H9 (cell line): ENCODE measurements at regions not wholly inside any gene's neighbourhood (a gene's known extent, or its start where the extent isn't known, plus 50 kb on each side); places are given as distances from the start of the nearest gene placed in this dataset.

ENCODE experiments used
- DNase-seq: peaks from one replicate; pipeline ENCODE4 v3.0.0-alpha.2; 2017
- H2AFZ ChIP-seq: one replicate; pipeline ENCODE4 v1.6.1; 2013; ENCODE audit warnings: mild to moderate bottlenecking, low read length, control low read depth, moderate library complexity
- H2AK5ac ChIP-seq: 2 replicates; pipeline ENCODE4 v1.6.1; 2013; ENCODE audit warnings: low read length, control low read depth, mixed read lengths; ENCODE audit not compliant: insufficient read length
- H2BK120ac ChIP-seq: one replicate; pipeline ENCODE4 v1.6.1; 2013; ENCODE audit warnings: low read depth, mild to moderate bottlenecking, low read length, control low read depth, inconsistent platforms; ENCODE audit not compliant: poor library complexity, severe bottlenecking
- H2BK12ac ChIP-seq: 2 replicates; pipeline ENCODE4 v1.6.1; 2013; ENCODE audit warnings: low read length, control low read depth, mixed read lengths, low read depth; ENCODE audit not compliant: insufficient read length
- H2BK15ac ChIP-seq: 2 replicates; pipeline ENCODE4 v1.6.1; 2013; ENCODE audit warnings: low read depth, low read length, control low read depth
- H2BK20ac ChIP-seq: one replicate; pipeline ENCODE4 v1.6.1; 2013; ENCODE audit warnings: low read depth, mild to moderate bottlenecking, low read length, control low read depth, inconsistent platforms; ENCODE audit not compliant: poor library complexity, severe bottlenecking
- H2BK5ac ChIP-seq: 2 replicates; pipeline ENCODE4 v1.6.1; 2013; ENCODE audit warnings: low read length, control low read depth, mixed read lengths; ENCODE audit not compliant: insufficient read length
- H3K14ac ChIP-seq: 2 replicates; pipeline ENCODE4 v1.6.1; 2013; ENCODE audit warnings: low read length, control low read depth; ENCODE audit not compliant: insufficient read depth
- H3K18ac ChIP-seq: 2 replicates; pipeline ENCODE4 v1.6.1; 2013; ENCODE audit warnings: low read depth, mild to moderate bottlenecking, mixed read lengths, low read length, control low read depth; ENCODE audit not compliant: insufficient read length
- H3K23ac ChIP-seq: 2 replicates; pipeline ENCODE4 v1.6.1; 2013; ENCODE audit warnings: low read length, control low read depth, mixed read lengths, low read depth; ENCODE audit not compliant: insufficient read length
- H3K23me2 ChIP-seq: 2 replicates; pipeline ENCODE4 v1.6.1; 2013; ENCODE audit warnings: low read depth, mild to moderate bottlenecking, mixed read lengths, low read length, control low read depth; ENCODE audit not compliant: insufficient read length, poor library complexity, severe bottlenecking
- H3K27ac ChIP-seq: 2 replicates; pipeline ENCODE4 v1.5.1; 2013; ENCODE audit warnings: low read length, control low read depth, mixed read lengths, low read depth; ENCODE audit not compliant: insufficient read length
- H3K27me3 ChIP-seq: 2 replicates; pipeline ENCODE4 v1.6.1; 2013; ENCODE audit warnings: low read length, control low read depth, inconsistent platforms; ENCODE audit not compliant: insufficient read depth
- H3K4ac ChIP-seq: 2 replicates; pipeline ENCODE4 v1.6.1; 2013; ENCODE audit warnings: low read depth, mild to moderate bottlenecking, control low read depth, inconsistent platforms, low read length, moderate library complexity
- H3K4me1 ChIP-seq: 2 replicates; pipeline ENCODE4 v1.6.1; 2013; ENCODE audit warnings: low read length, control low read depth, inconsistent platforms; ENCODE audit not compliant: insufficient read depth
- H3K4me2 ChIP-seq: 2 replicates; pipeline ENCODE4 v1.6.1; 2013; ENCODE audit warnings: low read length, control low read depth, mixed read lengths; ENCODE audit not compliant: insufficient read length, insufficient read depth
- H3K56ac ChIP-seq: 2 replicates; pipeline ENCODE4 v1.6.1; 2013; ENCODE audit warnings: low read depth, mild to moderate bottlenecking, mixed read lengths, low read length, control low read depth; ENCODE audit not compliant: insufficient read length
- H3K79me1 ChIP-seq: 2 replicates; pipeline ENCODE4 v1.6.1; 2013; ENCODE audit warnings: low read depth, mild to moderate bottlenecking, moderate library complexity, low read length, control low read depth, inconsistent platforms; ENCODE audit not compliant: insufficient read depth, poor library complexity, severe bottlenecking
- H3K79me2 ChIP-seq: 2 replicates; pipeline ENCODE4 v1.6.1; 2013; ENCODE audit warnings: low read length, control low read depth, inconsistent platforms; ENCODE audit not compliant: insufficient read depth
- H3K9ac ChIP-seq: 2 replicates; pipeline ENCODE4 v1.6.1; 2013; ENCODE audit warnings: low read length, control low read depth, mixed read lengths; ENCODE audit not compliant: insufficient read length; ENCODE audit errors: extremely low read depth
- H3K9me3 ChIP-seq: one replicate; pipeline ENCODE4 v1.6.1; 2013; ENCODE audit warnings: low read depth, low read length, inconsistent platforms; ENCODE audit not compliant: control insufficient read depth
- H3T11ph ChIP-seq: one replicate; pipeline ENCODE4 v1.6.1; 2013; ENCODE audit warnings: mild to moderate bottlenecking, low read length, control low read depth, inconsistent platforms
- H4K20me1 ChIP-seq: one replicate; pipeline ENCODE4 v1.6.1; 2013; ENCODE audit not compliant: control insufficient read depth, insufficient read length, insufficient read depth
- H4K5ac ChIP-seq: 2 replicates; pipeline ENCODE4 v1.6.1; 2013; ENCODE audit warnings: low read depth, mild to moderate bottlenecking, mixed read lengths, low read length, control low read depth; ENCODE audit not compliant: insufficient read length
- H4K8ac ChIP-seq: replicated peaks from 2 replicates; pipeline ENCODE4 v1.6.1; 2013; ENCODE audit warnings: low read length, control low read depth, mixed read lengths, low read depth; ENCODE audit not compliant: insufficient read length
- H4K91ac ChIP-seq: 2 replicates; pipeline ENCODE4 v1.6.1; 2013; ENCODE audit warnings: low read depth, mild to moderate bottlenecking, moderate library complexity, mixed read lengths, low read length, control low read depth; ENCODE audit not compliant: insufficient read length
- H3K27ac Mint-ChIP-seq, 3 experiments: 2 replicates in 2 of 3; 3 replicates in 1 of 3; pipeline ENCODE4 v1.8.0; 2020 to 2021; ENCODE audit warnings: mixed read lengths in 3 of 3, mild to moderate bottlenecking in 1 of 3, moderate library complexity in 1 of 3
- H3K27me3 Mint-ChIP-seq: 2 replicates; pipeline ENCODE4 v1.8.0; 2021; ENCODE audit warnings: low read depth, mild to moderate bottlenecking, moderate library complexity, mixed read lengths
- H3K36me3 Mint-ChIP-seq, 3 experiments: 2 replicates in 2 of 3; 3 replicates in 1 of 3; pipeline ENCODE4 v1.8.0; 2020 to 2021; ENCODE audit warnings: low read depth in 3 of 3, mixed read lengths in 3 of 3; ENCODE audit not compliant: insufficient read depth in 1 of 3
- H3K4me1 Mint-ChIP-seq, 2 experiments: 2 replicates each; pipeline ENCODE4 v1.8.0; 2020; ENCODE audit warnings: mixed read lengths in 2 of 2
- H3K4me3 Mint-ChIP-seq, 2 experiments: 2 replicates in 1 of 2; 3 replicates in 1 of 2; pipeline ENCODE4 v1.8.0; 2020 to 2021; ENCODE audit warnings: mild to moderate bottlenecking in 2 of 2, mixed read lengths in 2 of 2, moderate library complexity in 1 of 2
- H3K9me3 Mint-ChIP-seq, 2 experiments: 2 replicates in 1 of 2; 3 replicates in 1 of 2; pipeline ENCODE4 v1.8.0; 2020; ENCODE audit warnings: mild to moderate bottlenecking in 2 of 2, mixed read lengths in 2 of 2, moderate library complexity in 1 of 2
- WGBS: extraction: QIAGEN DNeasy Blood & Tissue Kit; methylation state at CpG from one replicate; pipeline ENCODE4 v1.1.7; 2013; ENCODE audit warnings: missing lambda C conversion rate, low lambda C conversion rate, mixed read lengths; ENCODE audit not compliant: insufficient read length; ENCODE audit errors: extremely low coverage; 5-methylcytosine and 5-hydroxymethylcytosine counted together
- TF ChIP-seq, protein P1 (sequence below): fragments of 200-600 bp; sonication (generic); conservative IDR thresholded peaks from 3 replicates; pipeline ENCODE4 v1.8.0; 2021; ENCODE audit warnings: antibody characterized with exemption, mild to moderate bottlenecking

GRCh38 chr1:94722181-94722580 lies 98.0 kb upstream of the SLC44A3 start:
- H3K4me2 ChIP-seq: no peak overlapping the region
- H3K18ac ChIP-seq: no peak overlapping the region
- no peak for DNase-seq
- no peaks in the 10 kb centered on the region for H3K4me1 ChIP-seq
- H2BK5ac ChIP-seq: no peak overlapping the region
- H3K4ac ChIP-seq: no peak overlapping the region
- H3K4me3 Mint-ChIP-seq: no peak overlapping the region
- no peak overlapping the region for H4K91ac ChIP-seq
- H2BK15ac ChIP-seq: no peak overlapping the region
- no peaks in the 10 kb centered on the region for H3K27me3 Mint-ChIP-seq
- H4K5ac ChIP-seq: no peak overlapping the region
- no peaks in the 10 kb centered on the region for H3K36me3 Mint-ChIP-seq
- no peak overlapping the region for H2BK20ac ChIP-seq
- H3K56ac ChIP-seq: no peak overlapping the region
- no peak overlapping the region for H2BK12ac ChIP-seq
- TF ChIP-seq, protein P1, sequence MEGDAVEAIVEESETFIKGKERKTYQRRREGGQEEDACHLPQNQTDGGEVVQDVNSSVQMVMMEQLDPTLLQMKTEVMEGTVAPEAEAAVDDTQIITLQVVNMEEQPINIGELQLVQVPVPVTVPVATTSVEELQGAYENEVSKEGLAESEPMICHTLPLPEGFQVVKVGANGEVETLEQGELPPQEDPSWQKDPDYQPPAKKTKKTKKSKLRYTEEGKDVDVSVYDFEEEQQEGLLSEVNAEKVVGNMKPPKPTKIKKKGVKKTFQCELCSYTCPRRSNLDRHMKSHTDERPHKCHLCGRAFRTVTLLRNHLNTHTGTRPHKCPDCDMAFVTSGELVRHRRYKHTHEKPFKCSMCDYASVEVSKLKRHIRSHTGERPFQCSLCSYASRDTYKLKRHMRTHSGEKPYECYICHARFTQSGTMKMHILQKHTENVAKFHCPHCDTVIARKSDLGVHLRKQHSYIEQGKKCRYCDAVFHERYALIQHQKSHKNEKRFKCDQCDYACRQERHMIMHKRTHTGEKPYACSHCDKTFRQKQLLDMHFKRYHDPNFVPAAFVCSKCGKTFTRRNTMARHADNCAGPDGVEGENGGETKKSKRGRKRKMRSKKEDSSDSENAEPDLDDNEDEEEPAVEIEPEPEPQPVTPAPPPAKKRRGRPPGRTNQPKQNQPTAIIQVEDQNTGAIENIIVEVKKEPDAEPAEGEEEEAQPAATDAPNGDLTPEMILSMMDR: no peak
- H3T11ph ChIP-seq: no peak overlapping the region
- H3K14ac ChIP-seq: no peak overlapping the region
- H4K20me1 ChIP-seq: no peaks in the 10 kb centered on the region
- no peaks in the 10 kb centered on the region; the same call in 1 of the 2 replicates for H3K79me2 ChIP-seq
- H3K23me2 ChIP-seq: no peaks in the 10 kb centered on the region
- H4K8ac ChIP-seq: no peak overlapping the region
- no peak overlapping the region for H2AK5ac ChIP-seq
- no peaks in the 10 kb centered on the region for H3K9me3 ChIP-seq
- no CpG with 5 or more reads among the region's 4 CpGs for WGBS
- H3K27me3 ChIP-seq: no peaks in the 10 kb centered on the region
- no peak overlapping the region for H2BK120ac ChIP-seq
- H3K9ac ChIP-seq: no peak overlapping the region
- H3K27ac Mint-ChIP-seq: no peak overlapping the region
- no peak overlapping the region for H3K23ac ChIP-seq
- H3K9me3 Mint-ChIP-seq: no peaks in the 10 kb centered on the region
- H3K4me1 Mint-ChIP-seq: peaks cover 7 to 9% of the 10 kb centered on the region in 2 experiments
- no peak overlapping the region for H2AFZ ChIP-seq
- no peak overlapping the region for H3K27ac ChIP-seq
- H3K79me1 ChIP-seq: no peaks in the 10 kb centered on the region
